Lower lobe of right lung (tissue), 2 donors: ENCODE measurements at regions not wholly inside any gene's neighbourhood (a gene's known extent, or its start where the extent isn't known, plus 50 kb on each side); places are given as distances from the start of the nearest gene placed in this dataset.

Source experiments
- ATAC-seq, 2 donors: fragments of 200-7000 bp; cut with Tn5 transposase; one replicate each; pipeline ENCODE4 v1.9.1; 2020 to 2022; ENCODE audit warnings: mild to moderate bottlenecking in 2 of 2, moderate library complexity in 2 of 2
- DNase-seq: peaks from one replicate; pipeline ENCODE4 v3.0.0-alpha.2; 2020
- H3K27ac ChIP-seq: fragments of 200-600 bp; one replicate; pipeline ENCODE4 v1.8.0; 2022
- H3K27me3 ChIP-seq: fragments of 200-600 bp; one replicate; pipeline ENCODE4 v1.8.0; 2022; ENCODE audit warnings: low read depth
- H3K36me3 ChIP-seq: fragments of 200-600 bp; one replicate; pipeline ENCODE4 v1.8.0; 2022; ENCODE audit warnings: mild to moderate bottlenecking
- H3K4me1 ChIP-seq: fragments of 200-600 bp; one replicate; pipeline ENCODE4 v1.8.0; 2022
- H3K4me3 ChIP-seq: fragments of 200-600 bp; one replicate; pipeline ENCODE4 v1.8.0; 2022; ENCODE audit warnings: mild to moderate bottlenecking
- H3K9me3 ChIP-seq: fragments of 200-600 bp; one replicate; pipeline ENCODE4 v1.8.0; 2022
- CTCF ChIP-seq: fragments of 200-600 bp; IDR thresholded peaks from one replicate; pipeline ENCODE4 v1.8.0; 2022; ENCODE audit warnings: antibody characterized with exemption, mild to moderate bottlenecking
- intact Hi-C: fragments of 100-400 bp; cut with DNase I; formaldehyde crosslinking; loops from one replicate; pipeline ENCODE4 v1.11.0; 2022
- donor health status: DM: no; HTN: yes; CAD: no; lungs with severe emphysema.

- H3K27ac ChIP-seq: no peak overlapping the region
- DNase-seq (no peak), ATAC-seq (no peak)
- no peaks in the 10 kb centered on the region for H3K9me3 ChIP-seq
- TF ChIP-seq CTCF: no peak
- no peaks in the 10 kb centered on the region for H3K36me3 ChIP-seq
- H3K4me1 ChIP-seq: no peaks in the 10 kb centered on the region
- intact Hi-C loops: no loop called here
- H3K4me3 ChIP-seq: no peak overlapping the region
- H3K27me3 ChIP-seq: no peaks in the 10 kb centered on the region
Measured at GRCh38 chr16:51328733-51329132, 177.7 kb upstream of the SALL1 start.

GRCh38 chr16:51327001-51327400 is 175.9 kb upstream of the SALL1 start:
- intact Hi-C loops: no loop called here
- DNase-seq: no peak

DNA sequence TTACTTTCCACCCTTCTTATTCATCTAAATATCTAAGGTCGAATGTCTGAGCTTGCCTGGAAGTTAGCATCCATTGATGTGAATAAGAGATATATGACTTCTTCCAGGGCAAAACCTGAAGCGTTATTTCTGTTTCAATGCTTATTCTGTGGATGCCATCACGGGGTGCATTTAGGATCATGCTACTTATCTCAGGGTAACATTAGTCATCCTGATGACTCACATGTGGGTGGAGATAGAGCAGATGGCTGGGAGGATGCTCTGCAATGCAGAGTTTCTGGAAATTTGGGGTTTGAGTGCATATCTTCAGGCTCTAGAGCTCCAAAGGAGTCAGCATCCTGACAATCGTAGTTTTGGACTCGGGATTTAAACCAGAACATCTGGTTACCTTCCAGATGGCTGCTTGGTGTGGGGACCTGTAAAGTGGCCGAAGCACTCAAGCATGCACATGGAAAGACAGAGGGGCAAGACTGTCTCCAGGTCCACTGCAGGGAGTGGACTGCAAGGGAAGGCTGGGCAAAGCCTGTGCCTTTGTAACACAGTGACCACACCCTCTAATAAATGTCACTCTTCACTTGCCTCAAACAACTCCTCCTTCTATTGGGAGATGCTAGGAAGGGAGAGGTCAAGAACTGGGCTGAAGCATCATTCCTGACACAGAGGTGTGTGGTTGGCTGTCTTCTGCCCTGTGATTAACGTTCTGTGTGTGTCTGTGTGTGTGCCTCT is 175.2 kb upstream of the SALL1 start:
- Histone ChIP-seq H3K9me3 (no peaks in the 10 kb centered on the region), H3K36me3 (no peaks in the 10 kb centered on the region), H3K4me3 (no peak overlapping the region), H3K27me3 (no peaks in the 10 kb centered on the region), H3K4me1 (no peaks in the 10 kb centered on the region), H3K27ac (no peak overlapping the region)
- ATAC-seq (no peak), DNase-seq (no peak)
- no peak for TF ChIP-seq CTCF
- intact Hi-C loops: no loop called here

More at GRCh38 chr16:51327001-51327400, 175.9 kb upstream of the SALL1 start:
- no peaks in the 10 kb centered on the region for H3K4me1 ChIP-seq
- no peak overlapping the region for H3K27ac ChIP-seq
- no peaks in the 10 kb centered on the region for H3K27me3 ChIP-seq
- H3K4me3 ChIP-seq: no peak overlapping the region
- no peak for ATAC-seq
- H3K9me3 ChIP-seq: no peaks in the 10 kb centered on the region
- no peaks in the 10 kb centered on the region for H3K36me3 ChIP-seq
- no peak for TF ChIP-seq CTCF

- no peaks in the 10 kb centered on the region for H3K36me3 ChIP-seq
- H3K4me1 ChIP-seq: no peaks in the 10 kb centered on the region
- no peak overlapping the region for H3K27ac ChIP-seq
- DNase-seq (no peak), ATAC-seq (no peak)
- TF ChIP-seq CTCF: no peak
- intact Hi-C loops: no loop called here
- H3K27me3 ChIP-seq: no peaks in the 10 kb centered on the region
- H3K9me3 ChIP-seq: no peaks in the 10 kb centered on the region
- no peak overlapping the region for H3K4me3 ChIP-seq
Measured at GRCh38 chr16:51321251-51321650, 170.2 kb upstream of the SALL1 start.

GRCh38 chr16:51317575-51317974 is 166.5 kb upstream of the SALL1 start:
- Histone ChIP-seq H3K4me3 (no peak overlapping the region), H3K36me3 (no peaks in the 10 kb centered on the region), H3K9me3 (no peaks in the 10 kb centered on the region), H3K27me3 (no peaks in the 10 kb centered on the region), H3K4me1 (no peaks in the 10 kb centered on the region), H3K27ac (no peak overlapping the region)
- DNase-seq (no peak), ATAC-seq (no peak)
- no peak for TF ChIP-seq CTCF
- intact Hi-C loops: no loop called here
